MM.1S (cell line): ENCODE measurements at regions not wholly inside any gene's neighbourhood (a gene's known extent, or its start where the extent isn't known, plus 50 kb on each side); places are given as distances from the start of the nearest gene placed in this dataset.

Source experiments
- CTCF ChIP-seq: fragments of 300-600 bp; sonication (generic); IDR thresholded peaks from 2 replicates; pipeline ENCODE4 v1.5.1; 2016; ENCODE audit warnings: antibody characterized with exemption, low read length, mixed read lengths
- EZH2 ChIP-seq: fragments of 300-600 bp; sonication (generic); optimal IDR thresholded peaks from 2 replicates; pipeline ENCODE3; 2017; ENCODE audit warnings: low read depth, mild to moderate bottlenecking, antibody characterized with exemption, low read length, mixed read lengths

GRCh38 chr4:27930976-27931375, 1070.3 kb downstream of the STIM2 start:
- TF ChIP-seq CTCF: no peak
- TF ChIP-seq EZH2: no peak
